ENCODE measurements at regions not wholly inside any gene's neighbourhood (a gene's known extent, or its start where the extent isn't known, plus 50 kb on each side); places are given as distances from the start of the nearest gene placed in this dataset.
"Not testable (repeated sequence)": the region's sequence is repeated elsewhere in the genome, so short reads cannot be mapped to it uniquely, and the experiment has no call there.

GRCh38 chr2:77834360-77835002 is 312.3 kb upstream of the LRRTM4 start:
- no peak for DNase-seq (ENCODE audit: low spot score)

- DNase-seq (ENCODE audit: low spot score): peak; percentile 9
Measured at GRCh38 chr2:77838441-77838840, 316.3 kb upstream of the LRRTM4 start.

- no peak for DNase-seq (ENCODE audit: low spot score)
Measured at GRCh38 chr2:77839102-77839501, 316.9 kb upstream of the LRRTM4 start.

GRCh38 chr2:77862120-77862519 is 339.9 kb upstream of the LRRTM4 start:
- DNase-seq (ENCODE audit: low spot score): no peak

- DNase-seq (ENCODE audit: low spot score): no peak
Measured at GRCh38 chr2:77864426-77864825, 342.2 kb upstream of the LRRTM4 start.

GRCh38 chr2:77866661-77867060 is 344.5 kb upstream of the LRRTM4 start:
- no peak for DNase-seq (ENCODE audit: low spot score)

- no peak for DNase-seq (ENCODE audit: low spot score)
Measured at GRCh38 chr2:77867146-77867545, 345.0 kb upstream of the LRRTM4 start.

GRCh38 chr2:77873506-77873905 is 351.3 kb upstream of the LRRTM4 start:
- no peak for DNase-seq (ENCODE audit: low spot score)

GRCh38 chr2:77900211-77900610 is 378.0 kb upstream of the LRRTM4 start:
- not testable (repeated sequence) for DNase-seq (ENCODE audit: low spot score)

GRCh38 chr2:77910136-77910535 is 388.0 kb upstream of the LRRTM4 start:
- no peak for DNase-seq (ENCODE audit: low spot score)

- DNase-seq (ENCODE audit: low spot score): no peak
Measured at GRCh38 chr2:77920838-77921366, 398.7 kb upstream of the LRRTM4 start.

GRCh38 chr2:77922567-77922966 is 400.4 kb upstream of the LRRTM4 start:
- no peak for DNase-seq (ENCODE audit: low spot score)

- DNase-seq (ENCODE audit: low spot score): no peak
Measured at GRCh38 chr2:77937366-77937765, 415.2 kb upstream of the LRRTM4 start.

- DNase-seq (ENCODE audit: low spot score): no peak
Measured at GRCh38 chr2:77938462-77938861, 416.3 kb upstream of the LRRTM4 start.

- no peak for DNase-seq (ENCODE audit: low spot score)
Measured at GRCh38 chr2:77939370-77939769, 417.2 kb upstream of the LRRTM4 start.

- DNase-seq (ENCODE audit: low spot score): no peak
Measured at GRCh38 chr2:77939801-77940200, 417.6 kb upstream of the LRRTM4 start.

GRCh38 chr2:77954931-77955330 is 432.8 kb upstream of the LRRTM4 start:
- DNase-seq (ENCODE audit: low spot score): no peak

- DNase-seq (ENCODE audit: low spot score): no peak
Measured at GRCh38 chr2:77962943-77963342, 440.8 kb upstream of the LRRTM4 start.

- peak; percentile 46 for DNase-seq (ENCODE audit: low spot score)
Measured at GRCh38 chr2:77977471-77978063, 455.4 kb upstream of the LRRTM4 start.

GRCh38 chr2:77995161-77995560 is 473.0 kb upstream of the LRRTM4 start:
- DNase-seq (ENCODE audit: low spot score): no peak

- no peak for DNase-seq (ENCODE audit: low spot score)
Measured at GRCh38 chr2:77999376-77999775, 477.2 kb upstream of the LRRTM4 start.

- DNase-seq (ENCODE audit: low spot score): no peak
Measured at GRCh38 chr2:78009289-78009688, 487.1 kb upstream of the LRRTM4 start.

- DNase-seq (ENCODE audit: low spot score): no peak
Measured at GRCh38 chr2:78011251-78011650, 489.1 kb upstream of the LRRTM4 start.
